Putamen (tissue), 1 donor: ENCODE measurements at regions not wholly inside any gene's neighbourhood (a gene's known extent, or its start where the extent isn't known, plus 50 kb on each side); places are given as distances from the start of the nearest gene placed in this dataset.
A peak's percentile ranks its signal among the peaks of the same experiment; 100 is the strongest.

Experiments
- DNase-seq: peaks from one replicate; pipeline ENCODE4 v3.0.0-alpha.2; 2016; ENCODE audit warnings: low spot score

GRCh38 chrX:69305333-69306062 is 140.2 kb upstream of the PJA1 start:
- DNase-seq: peak; percentile 4

GRCh38 chrX:69303231-69303630 is 138.0 kb upstream of the PJA1 start:
- DNase-seq: no peak

GRCh38 chrX:69299951-69300714 is 134.9 kb upstream of the PJA1 start:
- no peak for DNase-seq

GRCh38 chrX:69299285-69299684 is 134.0 kb upstream of the PJA1 start:
- no peak for DNase-seq

GRCh38 chrX:69298466-69299140 is 133.3 kb upstream of the PJA1 start:
- DNase-seq: no peak

GRCh38 chrX:69297506-69297905 is 132.3 kb upstream of the PJA1 start:
- DNase-seq: no peak

GRCh38 chrX:69293776-69294601 is 128.7 kb upstream of the PJA1 start:
- no peak for DNase-seq

- DNase-seq: no peak
Measured at GRCh38 chrX:69291116-69291515, 125.9 kb upstream of the PJA1 start.

GRCh38 chrX:69290292-69290691 is 125.0 kb upstream of the PJA1 start:
- no peak for DNase-seq

GRCh38 chrX:69289793-69290123 is 124.5 kb upstream of the PJA1 start:
- DNase-seq: no peak

- no peak for DNase-seq
Measured at GRCh38 chrX:69289046-69289792, 124.0 kb upstream of the PJA1 start.

GRCh38 chrX:69287095-69287494 is 121.8 kb upstream of the PJA1 start:
- no peak for DNase-seq

- DNase-seq: no peak
Measured at GRCh38 chrX:69286565-69286906, 121.3 kb upstream of the PJA1 start.

GRCh38 chrX:69285881-69286564 is 120.8 kb upstream of the PJA1 start:
- no peak for DNase-seq

GRCh38 chrX:69285401-69285877 is 120.2 kb upstream of the PJA1 start:
- no peak for DNase-seq

GRCh38 chrX:69284491-69284890 is 119.2 kb upstream of the PJA1 start:
- DNase-seq: no peak

- no peak for DNase-seq
Measured at GRCh38 chrX:69282893-69283690, 117.8 kb upstream of the PJA1 start.

- no peak for DNase-seq
Measured at GRCh38 chrX:69280933-69281332, 115.7 kb upstream of the PJA1 start.

GRCh38 chrX:69279234-69279633 is 114.0 kb upstream of the PJA1 start:
- DNase-seq: no peak
